NT2/D1 (cell line): ENCODE measurements at regions not wholly inside any gene's neighbourhood (a gene's known extent, or its start where the extent isn't known, plus 50 kb on each side); places are given as distances from the start of the nearest gene placed in this dataset.

Source experiments
- YY1 ChIP-seq: IDR thresholded peaks from 2 replicates; pipeline ENCODE4 v1.6.1; 2011; ENCODE audit not compliant: insufficient read length, insufficient read depth
- ZNF274 ChIP-seq: IDR thresholded peaks from 2 replicates; pipeline ENCODE4 v1.6.1; 2011; ENCODE audit warnings: mild to moderate bottlenecking, low read depth, low read length

- TF ChIP-seq YY1 (no peak), ZNF274 (no peak)
These were observed 87.6 kb upstream of the FAM110C start for GRCh38 chr2:133675-134593.
